ENCODE measurements at regions not wholly inside any gene's neighbourhood (a gene's known extent, or its start where the extent isn't known, plus 50 kb on each side); places are given as distances from the start of the nearest gene placed in this dataset.

DNA sequence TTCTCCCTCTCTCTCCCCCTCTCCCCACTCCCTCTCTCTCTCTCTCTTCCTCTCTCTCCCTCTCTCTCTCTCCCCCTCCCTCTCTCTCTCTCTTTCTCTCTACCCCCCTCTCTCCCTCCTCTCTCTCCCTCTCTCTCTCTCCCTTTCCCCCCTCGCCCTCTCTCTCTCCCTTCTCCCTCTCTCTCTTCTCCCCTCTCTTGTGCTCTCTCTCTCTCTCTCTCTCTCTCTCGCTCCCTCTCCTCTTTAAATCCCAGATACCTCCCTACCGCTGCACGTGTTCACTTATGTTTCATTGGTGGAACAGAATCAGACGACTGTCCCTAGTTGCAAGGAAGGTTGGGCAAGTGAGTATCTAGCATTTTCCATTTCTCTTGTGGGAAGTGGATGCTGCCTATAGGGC, 166.5 kb downstream of the EBLN2 start:
- no peaks in the 10 kb centered on the region for H3K36me3 ChIP-seq (ENCODE audit: control insufficient read depth, insufficient read depth, low read length)
- TF ChIP-seq, protein P1, sequence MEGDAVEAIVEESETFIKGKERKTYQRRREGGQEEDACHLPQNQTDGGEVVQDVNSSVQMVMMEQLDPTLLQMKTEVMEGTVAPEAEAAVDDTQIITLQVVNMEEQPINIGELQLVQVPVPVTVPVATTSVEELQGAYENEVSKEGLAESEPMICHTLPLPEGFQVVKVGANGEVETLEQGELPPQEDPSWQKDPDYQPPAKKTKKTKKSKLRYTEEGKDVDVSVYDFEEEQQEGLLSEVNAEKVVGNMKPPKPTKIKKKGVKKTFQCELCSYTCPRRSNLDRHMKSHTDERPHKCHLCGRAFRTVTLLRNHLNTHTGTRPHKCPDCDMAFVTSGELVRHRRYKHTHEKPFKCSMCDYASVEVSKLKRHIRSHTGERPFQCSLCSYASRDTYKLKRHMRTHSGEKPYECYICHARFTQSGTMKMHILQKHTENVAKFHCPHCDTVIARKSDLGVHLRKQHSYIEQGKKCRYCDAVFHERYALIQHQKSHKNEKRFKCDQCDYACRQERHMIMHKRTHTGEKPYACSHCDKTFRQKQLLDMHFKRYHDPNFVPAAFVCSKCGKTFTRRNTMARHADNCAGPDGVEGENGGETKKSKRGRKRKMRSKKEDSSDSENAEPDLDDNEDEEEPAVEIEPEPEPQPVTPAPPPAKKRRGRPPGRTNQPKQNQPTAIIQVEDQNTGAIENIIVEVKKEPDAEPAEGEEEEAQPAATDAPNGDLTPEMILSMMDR (IDR thresholded peaks at IDR 0.05; ENCODE audit: insufficient read depth, low read depth, low read length): no peak
- H3K27me3 ChIP-seq (ENCODE audit: control insufficient read depth, insufficient read depth, low read length): no peaks in the 10 kb centered on the region
- ChIA-PET POLR2A (no interaction called here), CTCF (interaction anchor here (1.4 kb wide), 1 partner anchor 10 kb away, joined by 4 read pairs; no protein-coding TSS in a partner anchor)
- no peak overlapping the region for H3K4me3 ChIP-seq (ENCODE audit: low read depth, low read length)
- DNase-seq (ENCODE audit: low read depth): no peak

DNA sequence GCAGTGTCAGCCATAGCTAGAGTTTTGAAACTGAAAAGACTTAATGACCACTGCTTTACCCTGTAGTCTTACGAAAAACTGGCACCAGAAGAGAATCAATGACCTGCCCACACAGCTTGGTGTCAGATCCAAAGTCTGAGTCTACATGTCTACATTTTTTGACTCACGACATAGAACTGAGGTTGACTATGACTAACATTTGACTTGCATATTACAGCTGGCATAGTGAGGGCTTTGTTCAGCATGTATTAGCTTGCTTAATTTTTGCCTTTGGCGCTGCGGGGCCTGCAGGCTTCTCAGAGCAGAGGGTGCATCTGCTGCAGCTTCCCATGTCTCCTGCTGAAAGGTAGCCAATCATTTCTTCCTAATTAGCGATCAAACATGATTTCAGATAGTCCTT, 167.0 kb downstream of the EBLN2 start:
- Histone ChIP-seq H3K4me3 (ENCODE audit: low read depth, low read length) (no peak overlapping the region), H3K27me3 (ENCODE audit: control insufficient read depth, insufficient read depth, low read length) (no peaks in the 10 kb centered on the region), H3K36me3 (ENCODE audit: control insufficient read depth, insufficient read depth, low read length) (no peaks in the 10 kb centered on the region)
- CTCF ChIA-PET: interaction anchor here (1.4 kb wide), 1 partner anchor 10 kb away, joined by 4 read pairs; no protein-coding TSS in a partner anchor
- POLR2A ChIA-PET: no interaction called here
- no peak for DNase-seq (ENCODE audit: low read depth)
- TF ChIP-seq, protein P1 (IDR thresholded peaks at IDR 0.05; ENCODE audit: insufficient read depth, low read depth, low read length): no peak

DNA sequence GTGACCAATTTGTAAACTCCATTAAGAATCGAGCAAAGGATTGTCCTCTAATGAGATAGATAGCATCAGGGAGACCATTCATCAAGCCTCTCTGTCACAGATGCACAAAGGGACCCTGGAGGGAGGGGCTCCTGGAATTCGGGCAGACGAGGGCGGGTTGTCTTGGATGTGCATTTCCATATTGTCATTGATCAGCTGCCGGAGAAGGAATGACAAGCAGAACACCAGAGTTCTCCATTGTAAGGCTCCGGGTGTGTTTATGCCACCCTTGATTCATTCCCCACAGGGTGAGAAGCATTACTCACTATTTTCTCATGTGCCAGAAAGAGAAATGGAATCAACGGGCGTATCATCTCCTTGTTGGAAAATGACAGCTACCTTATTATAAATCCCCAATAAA, 167.5 kb downstream of the EBLN2 start:
- no peaks in the 10 kb centered on the region for H3K36me3 ChIP-seq (ENCODE audit: control insufficient read depth, insufficient read depth, low read length)
- POLR2A ChIA-PET: no interaction called here
- TF ChIP-seq, protein P1 (IDR thresholded peaks at IDR 0.05; ENCODE audit: insufficient read depth, low read depth, low read length): no peak
- DNase-seq (ENCODE audit: low read depth): no peak
- no peak overlapping the region for H3K4me3 ChIP-seq (ENCODE audit: low read depth, low read length)
- CTCF ChIA-PET: interaction anchor here (0.6 to 1.4 kb wide), 2 partner anchors 9 to 24 kb away, joined by 3 to 4 read pairs; no protein-coding TSS in a partner anchor
- no peaks in the 10 kb centered on the region for H3K27me3 ChIP-seq (ENCODE audit: control insufficient read depth, insufficient read depth, low read length)

DNA sequence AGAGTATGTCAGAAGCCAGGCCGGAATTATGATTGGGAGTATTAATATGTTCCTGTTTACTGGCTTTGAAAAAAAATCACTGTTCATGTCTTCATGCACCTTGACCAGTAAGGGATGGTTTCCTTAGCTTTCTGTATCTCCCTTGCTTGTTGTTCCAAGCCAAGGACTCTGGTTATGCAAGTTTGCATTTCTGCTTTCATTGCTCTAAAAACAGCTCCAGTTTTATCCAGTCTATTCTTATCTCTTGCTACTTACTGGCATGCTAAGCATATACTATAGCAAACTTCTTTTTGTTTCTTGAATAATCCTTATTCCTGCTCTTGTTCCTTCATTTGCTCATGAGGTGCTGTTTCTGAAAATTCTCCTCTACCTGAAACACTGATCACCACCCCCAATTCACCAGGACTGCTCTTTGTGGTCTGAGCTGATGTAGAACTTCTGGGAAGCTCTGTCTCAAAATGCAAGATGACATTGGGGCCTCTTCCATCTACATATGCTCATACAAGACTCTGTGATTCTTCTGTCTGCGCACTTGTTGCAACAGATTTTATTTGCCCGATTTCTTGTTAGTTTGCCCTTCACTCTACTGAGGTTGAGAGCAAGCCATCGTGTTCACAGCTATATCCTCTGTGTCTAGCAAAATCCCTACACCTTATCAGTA, 173.0 kb downstream of the EBLN2 start:
- CTCF ChIA-PET: no interaction called here
- POLR2A ChIA-PET: no interaction called here
- TF ChIP-seq, protein P1 (IDR thresholded peaks at IDR 0.05; ENCODE audit: insufficient read depth, low read depth, low read length): no peak
- DNase-seq (ENCODE audit: low read depth): no peak
- H3K36me3 ChIP-seq (ENCODE audit: control insufficient read depth, insufficient read depth, low read length): no peaks in the 10 kb centered on the region
- no peak overlapping the region for H3K4me3 ChIP-seq (ENCODE audit: low read depth, low read length)
- H3K27me3 ChIP-seq (ENCODE audit: control insufficient read depth, insufficient read depth, low read length): peaks cover 2% of the 10 kb centered on the region; the same call in 1 of the 2 replicates

DNA sequence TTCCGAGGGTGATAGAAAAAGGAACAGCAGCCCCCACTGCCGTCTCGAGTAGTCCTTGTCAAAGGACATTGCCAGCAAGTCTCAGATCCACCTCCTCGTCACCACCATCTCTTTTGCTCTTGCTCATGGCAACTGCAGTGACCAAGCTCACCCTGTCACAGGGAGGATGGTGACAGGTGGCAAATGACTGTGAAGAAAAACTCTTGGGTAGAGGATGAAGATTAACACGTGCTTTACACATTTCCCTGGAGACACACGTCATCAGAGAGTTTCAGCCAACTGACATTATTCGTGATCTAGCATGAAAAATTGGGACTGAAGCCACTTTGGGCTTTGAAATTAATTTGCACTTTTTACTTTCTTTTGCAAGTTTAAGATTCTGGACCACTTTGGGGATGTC, 174.3 kb downstream of the EBLN2 start:
- ChIA-PET CTCF (no interaction called here), POLR2A (no interaction called here)
- Histone ChIP-seq H3K36me3 (ENCODE audit: control insufficient read depth, insufficient read depth, low read length) (no peaks in the 10 kb centered on the region), H3K4me3 (ENCODE audit: low read depth, low read length) (no peak overlapping the region), H3K27me3 (ENCODE audit: control insufficient read depth, insufficient read depth, low read length) (peaks cover 2% of the 10 kb centered on the region; the same call in 1 of the 2 replicates)
- TF ChIP-seq, protein P1 (IDR thresholded peaks at IDR 0.05; ENCODE audit: insufficient read depth, low read depth, low read length): no peak
- DNase-seq (ENCODE audit: low read depth): no peak

All from BJ (cell line).